ENCODE measurements at regions not wholly inside any gene's neighbourhood (a gene's known extent, or its start where the extent isn't known, plus 50 kb on each side); places are given as distances from the start of the nearest gene placed in this dataset.

- DNase-seq (ENCODE audit: extremely low spot score, insufficient read length, low read depth), result no peak
- FAIRE-seq, result no peak
These were observed 157.0 kb upstream of the CPNE8 start for GRCh38 chr12:39062266-39062996.

GRCh38 chr12:39061576-39061975, 156.2 kb upstream of the CPNE8 start:
- FAIRE-seq, result no peak

GRCh38 chr12:39048395-39048794, 143.0 kb upstream of the CPNE8 start:
- DNase-seq (ENCODE audit: extremely low spot score, insufficient read length, low read depth) (no peak), FAIRE-seq (no peak)

More at GRCh38 chr12:39061576-39061975, 156.2 kb upstream of the CPNE8 start:
- no peak for DNase-seq (ENCODE audit: extremely low spot score, insufficient read length, low read depth)

- FAIRE-seq, result no peak
These were observed 142.3 kb upstream of the CPNE8 start for GRCh38 chr12:39047539-39048262.

GRCh38 chr12:39044754-39045153, 139.4 kb upstream of the CPNE8 start:
- no peak for DNase-seq (ENCODE audit: extremely low spot score, insufficient read length, low read depth)
- no peak for FAIRE-seq

More at GRCh38 chr12:39047539-39048262, 142.3 kb upstream of the CPNE8 start:
- DNase-seq (ENCODE audit: extremely low spot score, insufficient read length, low read depth), result no peak

- no peak for DNase-seq (ENCODE audit: extremely low spot score, insufficient read length, low read depth)
- FAIRE-seq, result no peak
These were observed 138.0 kb upstream of the CPNE8 start for GRCh38 chr12:39043424-39043822.

- FAIRE-seq (no peak), DNase-seq (ENCODE audit: extremely low spot score, insufficient read length, low read depth) (no peak)
These were observed 134.9 kb upstream of the CPNE8 start for GRCh38 chr12:39040275-39040674.

GRCh38 chr12:39037115-39037514, 131.7 kb upstream of the CPNE8 start:
- FAIRE-seq, result no peak
- DNase-seq (ENCODE audit: extremely low spot score, insufficient read length, low read depth), result no peak

- no peak for DNase-seq (ENCODE audit: extremely low spot score, insufficient read length, low read depth)
- no peak for FAIRE-seq
These were observed 130.7 kb upstream of the CPNE8 start for GRCh38 chr12:39036105-39036504.

GRCh38 chr12:39033782-39034181, 128.4 kb upstream of the CPNE8 start:
- no peak for DNase-seq (ENCODE audit: extremely low spot score, insufficient read length, low read depth)
- FAIRE-seq, result no peak

- no peak for FAIRE-seq
- no peak for DNase-seq (ENCODE audit: extremely low spot score, insufficient read length, low read depth)
These were observed 127.1 kb upstream of the CPNE8 start for GRCh38 chr12:39032448-39032847.

- FAIRE-seq (no peak), DNase-seq (ENCODE audit: extremely low spot score, insufficient read length, low read depth) (no peak)
These were observed 126.6 kb upstream of the CPNE8 start for GRCh38 chr12:39032034-39032433.

GRCh38 chr12:39028382-39028781, 123.0 kb upstream of the CPNE8 start:
- DNase-seq (ENCODE audit: extremely low spot score, insufficient read length, low read depth) (no peak), FAIRE-seq (no peak)

- DNase-seq (ENCODE audit: extremely low spot score, insufficient read length, low read depth), result no peak
- no peak for FAIRE-seq
These were observed 107.5 kb upstream of the CPNE8 start for GRCh38 chr12:39012870-39013269.

GRCh38 chr12:39011166-39011565, 105.8 kb upstream of the CPNE8 start:
- FAIRE-seq, result no peak
- DNase-seq (ENCODE audit: extremely low spot score, insufficient read length, low read depth), result no peak

GRCh38 chr12:39010406-39010805, 105.0 kb upstream of the CPNE8 start:
- no peak for DNase-seq (ENCODE audit: extremely low spot score, insufficient read length, low read depth)
- FAIRE-seq, result no peak

- no peak for FAIRE-seq
These were observed 102.2 kb upstream of the CPNE8 start for GRCh38 chr12:39007619-39008018.

GRCh38 chr12:39006286-39006685, 100.9 kb upstream of the CPNE8 start:
- FAIRE-seq, result no peak

More at GRCh38 chr12:39007619-39008018, 102.2 kb upstream of the CPNE8 start:
- no peak for DNase-seq (ENCODE audit: extremely low spot score, insufficient read length, low read depth)

GRCh38 chr12:39005671-39006070, 100.3 kb upstream of the CPNE8 start:
- no peak for FAIRE-seq
- DNase-seq (ENCODE audit: extremely low spot score, insufficient read length, low read depth), result no peak

More at GRCh38 chr12:39006286-39006685, 100.9 kb upstream of the CPNE8 start:
- no peak for DNase-seq (ENCODE audit: extremely low spot score, insufficient read length, low read depth)

- FAIRE-seq, result no peak
These were observed 98.3 kb upstream of the CPNE8 start for GRCh38 chr12:39003541-39004155.

GRCh38 chr12:39000370-39000769, 95.0 kb upstream of the CPNE8 start:
- DNase-seq (ENCODE audit: extremely low spot score, insufficient read length, low read depth), result no peak
- no peak for FAIRE-seq

More at GRCh38 chr12:39003541-39004155, 98.3 kb upstream of the CPNE8 start:
- no peak for DNase-seq (ENCODE audit: extremely low spot score, insufficient read length, low read depth)
